NCI-H2107 treated with DMSO at 0.1 percent for 48 hours (cell line): ENCODE measurements at regions not wholly inside any gene's neighbourhood (a gene's known extent, or its start where the extent isn't known, plus 50 kb on each side); places are given as distances from the start of the nearest gene placed in this dataset.

Source experiments
- DNase-seq: peaks from one replicate; lab custom pipeline; 2025; ENCODE audit not compliant: unreplicated experiment; lab: John Stamatoyannopoulos, UW

DNA sequence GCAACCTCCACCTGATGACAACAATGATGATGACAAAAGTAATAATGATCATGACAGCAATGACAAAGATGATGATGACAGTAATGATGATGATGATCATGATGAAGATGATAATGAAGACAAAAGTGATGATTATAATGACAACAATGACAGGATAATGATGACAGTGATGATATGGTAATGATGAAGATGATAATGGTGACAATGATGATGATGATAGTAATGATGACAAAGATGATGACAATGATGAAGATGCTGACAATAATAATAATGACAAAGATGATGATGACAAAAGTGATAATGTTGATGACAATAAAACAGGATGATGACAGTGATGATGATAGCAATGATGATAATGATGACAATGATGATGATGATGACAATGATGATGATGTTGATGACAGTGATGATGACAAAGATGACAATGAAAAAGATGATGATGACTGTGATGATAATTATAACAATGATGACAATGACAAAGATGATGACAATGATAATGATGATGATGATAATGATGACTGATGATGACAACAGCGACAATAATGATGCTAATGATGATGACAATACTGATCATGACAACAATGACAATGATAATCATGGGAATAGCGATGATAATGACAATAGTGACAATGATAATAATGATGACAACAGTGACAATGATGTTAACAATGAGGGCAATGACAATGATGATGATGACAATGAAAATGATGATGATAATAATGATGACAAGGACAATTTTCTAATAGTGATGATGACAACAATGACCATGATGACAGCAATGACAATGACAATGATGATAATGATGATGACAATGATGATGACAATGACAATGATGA, 1106.5 kb upstream of the AUTS2 start:
- DNase-seq = no peak

DNA sequence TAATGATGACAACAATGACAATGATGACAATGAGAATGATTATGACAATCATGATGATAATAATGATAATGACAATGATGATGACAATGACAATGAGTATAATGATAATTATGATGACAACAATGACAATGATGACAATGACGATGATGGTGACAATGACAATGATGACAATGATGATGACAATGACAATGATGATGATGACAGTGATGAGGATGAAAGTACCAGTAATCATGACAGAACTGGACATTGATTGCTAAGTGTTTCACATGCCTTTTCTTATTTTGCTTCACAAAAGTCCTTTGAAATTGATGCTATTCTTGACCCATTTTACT, 1106.0 kb upstream of the AUTS2 start:
- DNase-seq = no peak

GRCh38 chr7:68503400-68503799, 1094.9 kb upstream of the AUTS2 start:
- DNase-seq = no peak

GRCh38 chr7:68504716-68505115, 1093.6 kb upstream of the AUTS2 start:
- DNase-seq = no peak

GRCh38 chr7:68505721-68506120, 1092.6 kb upstream of the AUTS2 start:
- DNase-seq = no peak

GRCh38 chr7:68507668-68508067, 1090.6 kb upstream of the AUTS2 start:
- DNase-seq = no peak

DNA sequence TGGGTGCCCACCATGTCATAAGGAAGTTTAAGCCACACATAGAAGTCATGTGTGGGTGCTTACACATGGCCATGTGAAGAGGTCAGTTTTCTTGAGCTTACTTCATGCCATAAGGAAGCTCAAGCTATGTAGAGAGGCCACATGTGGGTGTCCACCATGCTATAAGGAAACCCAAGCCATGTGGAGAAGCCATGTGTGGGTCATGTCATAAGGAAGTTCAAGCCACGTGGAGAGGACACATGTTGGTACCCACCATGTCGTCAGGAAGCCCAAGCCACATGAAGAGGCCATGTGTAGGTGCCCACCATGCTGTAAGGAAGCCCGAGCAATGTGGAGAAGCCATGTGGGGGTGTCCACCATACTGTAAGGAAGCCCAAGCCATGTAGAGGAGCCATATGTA, 1089.2 kb upstream of the AUTS2 start:
- DNase-seq = no peak

DNA sequence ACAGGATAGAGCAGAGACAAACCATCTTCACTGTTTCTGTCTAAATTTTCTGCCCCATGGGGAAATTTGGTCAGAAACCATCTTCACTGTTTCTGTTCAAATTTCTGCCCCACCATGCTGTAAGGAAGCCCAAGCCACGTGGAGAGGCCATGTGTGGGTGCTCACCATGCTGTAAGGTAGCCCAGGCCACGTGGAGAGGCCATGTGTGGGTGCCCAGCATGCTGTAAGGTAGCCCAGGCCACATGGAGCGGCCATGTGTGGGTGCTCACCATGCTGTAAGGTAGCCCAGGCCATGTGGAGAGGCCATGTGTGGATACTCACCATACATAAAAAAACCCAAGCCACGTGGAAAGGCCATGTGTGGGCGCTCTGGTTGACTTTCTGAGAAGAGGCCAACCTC, 1088.7 kb upstream of the AUTS2 start:
- DNase-seq = no peak

DNA sequence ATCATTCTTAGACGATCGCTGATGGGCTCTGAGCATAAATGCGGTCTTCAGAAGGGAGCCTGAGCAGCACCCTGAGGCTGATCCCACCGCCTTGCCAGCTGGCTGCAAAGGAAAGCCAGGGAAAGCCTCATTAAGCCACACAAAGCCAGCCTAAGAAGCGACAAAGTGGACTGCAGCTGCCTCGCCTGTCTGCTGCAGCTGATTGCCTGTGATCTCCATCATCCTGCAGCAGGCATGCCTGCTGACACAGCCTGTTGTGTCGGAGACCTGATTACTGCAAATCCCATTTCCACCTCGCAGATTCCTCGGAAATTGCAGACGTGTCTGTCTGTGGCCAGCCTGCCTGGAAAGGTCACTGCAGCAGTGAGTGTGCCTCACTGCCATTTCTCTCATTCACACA, 1087.0 kb upstream of the AUTS2 start:
- peak; percentile 26 for DNase-seq

- no peak for DNase-seq
Observed at GRCh38 chr7:68512466-68512865, 1085.8 kb upstream of the AUTS2 start.

- DNase-seq = no peak
Observed at GRCh38 chr7:68518060-68518459, 1080.2 kb upstream of the AUTS2 start.

- DNase-seq = no peak
Observed at GRCh38 chr7:68524126-68524525, 1074.1 kb upstream of the AUTS2 start.

GRCh38 chr7:68529221-68529620, 1069.1 kb upstream of the AUTS2 start:
- DNase-seq = no peak

GRCh38 chr7:68535266-68535665, 1063.0 kb upstream of the AUTS2 start:
- no peak for DNase-seq

GRCh38 chr7:68537051-68537773, 1061.1 kb upstream of the AUTS2 start:
- DNase-seq = no peak

GRCh38 chr7:68537774-68538071, 1060.6 kb upstream of the AUTS2 start:
- DNase-seq = no peak

DNA sequence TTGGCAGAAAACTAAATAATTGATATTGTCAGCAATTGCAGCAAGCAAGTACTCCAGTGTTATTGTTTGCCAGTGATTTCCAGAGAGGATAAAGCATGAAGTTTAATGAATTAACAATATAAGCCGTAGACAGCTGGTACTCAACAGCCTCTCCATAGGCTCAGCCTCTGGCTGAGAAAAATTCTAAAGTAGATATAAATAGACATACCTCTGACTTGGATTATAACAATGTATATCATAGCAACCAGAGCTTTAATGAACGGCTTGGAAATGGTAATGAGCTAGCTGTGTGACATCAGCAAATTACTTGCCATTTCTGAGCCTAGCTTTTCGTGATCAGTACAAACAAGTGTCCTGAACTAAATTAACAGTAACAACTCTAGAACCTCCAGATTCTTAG, 1055.4 kb upstream of the AUTS2 start:
- no peak for DNase-seq

DNA sequence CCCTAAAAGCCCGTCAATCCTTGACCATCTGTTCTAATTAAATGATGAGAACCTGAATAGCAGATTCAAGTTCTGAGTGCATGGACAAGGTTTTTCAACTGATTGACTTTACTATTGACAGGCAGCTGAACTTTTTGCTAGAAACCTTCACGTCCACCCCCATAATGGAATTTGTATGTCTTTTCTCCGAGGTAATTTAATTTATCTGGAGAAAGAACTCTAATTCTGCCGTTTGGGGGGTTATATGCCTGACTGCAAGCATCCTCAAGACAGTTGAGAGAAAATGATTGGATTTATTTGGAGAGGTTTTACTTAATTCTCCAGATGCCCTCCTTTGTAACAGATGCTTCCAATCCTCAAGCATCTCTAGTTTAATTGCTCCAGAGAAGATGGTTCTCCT, 1053.4 kb upstream of the AUTS2 start:
- DNase-seq = no peak

DNA sequence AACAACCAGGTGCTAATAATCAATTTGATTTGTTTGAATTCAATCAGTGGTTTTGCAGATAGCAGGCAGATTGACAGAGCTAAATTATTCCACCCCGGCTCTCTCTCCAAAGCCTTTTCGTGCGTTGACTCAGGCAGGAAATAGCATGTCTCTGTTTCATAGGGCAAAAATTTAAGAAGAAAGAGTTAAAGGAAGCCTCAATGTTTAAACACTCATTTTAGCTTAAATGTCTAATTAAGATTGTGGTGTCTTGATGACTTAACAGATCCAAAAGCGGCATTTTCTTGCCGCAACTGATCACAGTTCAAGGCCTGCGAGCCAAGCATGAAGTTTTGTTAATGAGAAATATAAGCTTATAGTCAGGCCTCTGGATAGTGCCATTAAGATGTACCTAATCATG, 1051.1 kb upstream of the AUTS2 start:
- no peak for DNase-seq

GRCh38 chr7:68547799-68548198, 1050.5 kb upstream of the AUTS2 start:
- DNase-seq = no peak

- no peak for DNase-seq
Observed at GRCh38 chr7:68550027-68550426, 1048.2 kb upstream of the AUTS2 start.

DNA sequence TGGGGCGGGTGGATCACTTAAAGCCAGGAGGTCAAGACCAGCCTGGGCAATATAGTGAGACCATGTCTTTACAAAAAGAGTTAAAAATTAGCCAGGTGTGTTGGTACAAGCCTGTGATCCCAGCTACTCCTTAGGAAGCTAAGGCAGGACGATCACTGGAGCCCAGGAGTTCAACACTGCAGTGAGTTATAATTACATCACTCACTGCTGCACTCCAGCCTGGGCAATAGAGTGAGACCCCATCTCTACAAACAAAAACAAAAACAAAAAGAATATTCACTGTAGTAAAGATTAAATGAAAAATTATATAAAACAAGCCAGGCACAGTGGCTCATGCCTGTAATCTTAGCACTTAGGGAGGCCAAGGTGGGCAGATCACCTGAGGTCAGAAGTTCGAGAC, 1047.6 kb upstream of the AUTS2 start:
- DNase-seq = no peak

- no peak for DNase-seq
Observed at GRCh38 chr7:68556537-68556936, 1041.7 kb upstream of the AUTS2 start.
